Stomach smooth muscle (tissue), 2 donors: ENCODE measurements at regions not wholly inside any gene's neighbourhood (a gene's known extent, or its start where the extent isn't known, plus 50 kb on each side); places are given as distances from the start of the nearest gene placed in this dataset.
A peak's percentile ranks its signal among the peaks of the same experiment; 100 is the strongest.

Source experiments
- H3K27ac ChIP-seq: one replicate; pipeline ENCODE4 v1.7.0; 2013; ENCODE audit warnings: mild to moderate bottlenecking, low read length, inconsistent platforms
- H3K27me3 ChIP-seq, 2 donors: one replicate each; pipeline ENCODE4 v1.7.0; 2013; ENCODE audit warnings: low read length in 2 of 2; ENCODE audit not compliant: insufficient read depth in 2 of 2, control insufficient read depth in 1 of 2
- H3K36me3 ChIP-seq, 2 donors: one replicate each; pipeline ENCODE4 v1.7.0; 2013; ENCODE audit warnings: low read length in 2 of 2; ENCODE audit not compliant: control insufficient read depth in 2 of 2, insufficient read depth in 2 of 2
- H3K4me1 ChIP-seq: one replicate; pipeline ENCODE4 v1.7.0; 2013; ENCODE audit warnings: low read length; ENCODE audit not compliant: control insufficient read depth, insufficient read depth
- H3K4me3 ChIP-seq, 2 donors: one replicate each; pipeline ENCODE4 v1.7.0; 2013; ENCODE audit warnings: low read length in 2 of 2
- H3K9ac ChIP-seq, 2 donors: one replicate each; pipeline ENCODE4 v1.7.0; 2013; ENCODE audit warnings: low read length in 2 of 2, mild to moderate bottlenecking in 1 of 2
- H3K9me3 ChIP-seq, 2 donors: one replicate each; pipeline ENCODE4 v1.7.0; 2013; ENCODE audit warnings: low read length in 2 of 2; ENCODE audit not compliant: control insufficient read depth in 2 of 2
- donor health status: healthy.
- donor health status: Pancreatic carcinoma.

DNA sequence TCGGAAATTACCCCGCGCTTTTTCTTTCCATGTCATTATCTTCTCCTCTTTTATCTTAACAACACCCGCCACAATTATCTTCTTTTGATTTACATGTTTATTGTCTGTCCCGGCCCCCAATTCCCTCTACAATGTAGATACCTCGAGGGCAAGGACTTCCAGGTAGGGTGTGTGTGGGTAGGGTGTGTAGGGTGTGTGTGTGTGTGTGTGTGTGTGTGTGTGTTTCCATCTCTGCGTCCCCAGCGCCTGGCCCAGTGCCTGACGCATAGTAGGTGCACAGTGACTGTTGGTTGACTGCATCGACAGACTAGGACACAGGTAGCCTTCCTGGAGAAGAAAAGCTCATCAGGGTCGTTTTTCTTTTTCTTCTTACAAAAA is 103.1 kb downstream of the UCHL1 start:
- Histone ChIP-seq H3K4me1 (peaks cover 20% of the 10 kb centered on the region), H3K4me3 (peak overlapping the region; percentile 62 to 83), H3K36me3 (no peaks in the 10 kb centered on the region), H3K9me3 (no peaks in the 10 kb centered on the region), H3K27me3 (peaks cover 0 to 4% of the 10 kb centered on the region in 2 donors), H3K27ac (no peak overlapping the region), H3K9ac (no peak overlapping the region)

DNA sequence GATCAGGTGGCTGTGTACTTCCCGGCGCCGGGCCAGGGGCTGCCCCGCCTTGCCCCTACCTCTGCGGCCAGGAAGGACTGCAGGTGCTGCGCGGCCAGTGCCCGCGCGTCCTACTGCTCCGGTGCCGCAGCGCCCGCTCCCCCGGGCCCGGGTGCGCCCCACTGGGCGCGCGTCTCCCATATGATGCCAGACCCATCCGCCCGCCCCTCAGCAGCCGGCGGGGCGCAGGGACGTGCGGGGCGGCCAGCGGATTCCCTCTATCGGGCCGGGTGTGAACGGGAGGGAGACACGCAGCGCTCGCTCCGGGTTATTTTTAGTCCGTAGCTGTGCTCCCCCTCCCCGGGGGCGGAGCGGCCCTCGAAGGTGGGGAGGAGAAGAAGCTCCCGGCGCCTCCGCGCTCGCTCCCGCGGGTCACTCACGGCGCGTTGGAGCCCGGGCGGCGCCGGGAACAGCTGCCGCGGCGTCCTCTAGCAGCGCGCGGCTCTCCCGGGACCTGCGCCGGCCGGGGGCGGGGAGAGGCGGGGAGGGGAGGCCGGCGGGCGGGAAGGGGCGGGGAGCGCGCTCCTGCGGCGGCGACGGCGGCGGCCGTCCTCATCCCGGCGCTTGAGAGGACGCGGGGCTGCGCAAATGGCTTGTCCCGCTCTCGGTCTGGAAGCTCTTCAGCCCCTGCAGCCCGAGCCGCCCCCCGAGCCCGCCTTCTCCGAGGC is 103.6 kb downstream of the UCHL1 start:
- H3K27ac ChIP-seq = peak overlapping the region; percentile 18
- H3K36me3 ChIP-seq = no peaks in the 10 kb centered on the region
- peak overlapping the region in 1 of 2 donors; percentile 29 for H3K9ac ChIP-seq
- H3K4me1 ChIP-seq = peaks cover 20% of the 10 kb centered on the region
- peaks cover 0 to 4% of the 10 kb centered on the region in 2 donors for H3K27me3 ChIP-seq
- peak overlapping the region; percentile 82 to 83 for H3K4me3 ChIP-seq
- no peaks in the 10 kb centered on the region for H3K9me3 ChIP-seq

DNA sequence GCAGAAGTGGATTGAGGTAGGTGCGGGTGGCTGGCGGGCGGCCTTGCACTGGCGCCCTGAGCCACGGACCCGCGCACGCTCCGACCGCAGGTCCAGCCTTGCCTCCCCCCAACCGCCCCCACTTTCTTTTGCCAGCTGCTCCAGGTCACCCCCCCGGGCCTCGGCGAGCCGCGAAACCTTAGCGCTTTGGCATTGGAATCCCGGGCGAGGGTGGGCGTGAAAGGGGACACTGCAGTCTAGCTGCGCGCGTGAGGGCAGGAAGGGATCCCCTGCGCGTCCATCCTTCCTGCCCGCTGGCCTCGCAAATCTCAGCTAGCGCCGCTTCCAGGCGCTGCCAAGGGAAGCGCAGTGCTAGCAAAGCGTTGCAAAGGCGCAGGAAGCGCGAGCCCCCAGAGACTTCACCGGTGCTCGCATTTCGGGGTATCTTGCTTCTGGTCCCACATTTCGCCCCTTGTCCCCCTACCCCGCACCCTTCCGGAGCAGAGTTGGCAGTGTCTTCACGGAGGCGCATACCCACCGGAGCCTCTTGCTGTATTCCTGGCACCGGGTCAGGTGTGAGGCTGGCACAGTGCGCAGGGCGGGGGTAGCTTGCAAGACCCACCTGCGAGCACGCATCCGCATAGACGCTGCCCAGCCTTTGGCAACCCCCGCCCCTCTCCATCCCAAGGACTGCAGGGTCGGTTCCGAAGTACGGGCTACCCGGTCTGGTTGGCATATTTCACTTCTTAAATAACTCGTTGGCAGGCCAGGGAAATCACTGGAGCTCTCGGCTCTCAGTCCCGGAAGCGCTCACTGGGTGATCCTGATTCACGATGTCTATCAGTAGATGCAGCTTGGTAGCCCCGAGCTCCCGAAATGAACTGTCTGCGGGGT is 104.4 kb downstream of the UCHL1 start:
- Histone ChIP-seq H3K27me3 (peaks cover 4% of the 10 kb centered on the region in 2 donors), H3K36me3 (no peaks in the 10 kb centered on the region), H3K9ac (peak overlapping the region; percentile 12 to 55), H3K9me3 (no peaks in the 10 kb centered on the region), H3K4me1 (peaks cover 20% of the 10 kb centered on the region), H3K4me3 (peak overlapping the region; percentile 82 to 83), H3K27ac (peak overlapping the region; percentile 18)

DNA sequence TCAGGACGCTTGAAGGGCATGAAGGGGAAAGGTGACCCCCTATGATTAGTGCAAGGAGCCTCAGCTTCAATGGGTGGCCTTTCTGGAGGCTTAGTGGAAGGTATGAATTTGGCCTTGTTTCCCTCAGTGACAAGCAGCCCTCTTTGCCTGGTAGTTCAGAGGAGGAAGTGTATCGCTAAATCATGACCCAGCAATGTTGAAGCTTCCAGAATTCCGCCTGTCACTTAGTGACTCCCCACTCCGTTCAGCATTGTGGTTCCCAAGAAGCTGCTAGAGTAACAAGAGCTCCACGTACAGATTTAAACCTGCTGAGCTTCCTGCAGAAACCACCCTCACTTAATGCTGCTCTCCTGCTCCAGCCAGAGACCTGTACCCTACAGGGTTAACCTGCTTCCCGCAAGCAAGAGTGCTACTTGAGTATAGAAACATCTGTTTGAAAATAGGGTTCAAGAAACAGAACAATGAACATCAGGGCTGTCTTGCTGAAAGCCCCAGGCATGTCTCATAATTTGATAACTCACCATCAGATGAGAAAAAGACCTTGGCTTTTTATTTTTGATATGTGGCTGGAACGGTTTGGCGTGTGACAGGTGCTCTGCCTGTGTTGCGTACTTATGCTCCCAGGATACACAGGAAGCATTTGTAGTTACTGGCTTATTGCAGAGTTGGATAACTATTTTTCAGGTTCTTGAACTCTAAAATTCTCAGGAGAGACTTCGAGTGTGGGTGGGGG is 105.2 kb downstream of the UCHL1 start:
- Histone ChIP-seq H3K4me1 (peaks cover 20% of the 10 kb centered on the region), H3K9ac (peak overlapping the region; percentile 12 to 55), H3K36me3 (no peaks in the 10 kb centered on the region), H3K4me3 (peak overlapping the region; percentile 82 to 83), H3K9me3 (no peaks in the 10 kb centered on the region), H3K27ac (peak overlapping the region; percentile 18), H3K27me3 (peaks cover 4% of the 10 kb centered on the region in 2 donors)

DNA sequence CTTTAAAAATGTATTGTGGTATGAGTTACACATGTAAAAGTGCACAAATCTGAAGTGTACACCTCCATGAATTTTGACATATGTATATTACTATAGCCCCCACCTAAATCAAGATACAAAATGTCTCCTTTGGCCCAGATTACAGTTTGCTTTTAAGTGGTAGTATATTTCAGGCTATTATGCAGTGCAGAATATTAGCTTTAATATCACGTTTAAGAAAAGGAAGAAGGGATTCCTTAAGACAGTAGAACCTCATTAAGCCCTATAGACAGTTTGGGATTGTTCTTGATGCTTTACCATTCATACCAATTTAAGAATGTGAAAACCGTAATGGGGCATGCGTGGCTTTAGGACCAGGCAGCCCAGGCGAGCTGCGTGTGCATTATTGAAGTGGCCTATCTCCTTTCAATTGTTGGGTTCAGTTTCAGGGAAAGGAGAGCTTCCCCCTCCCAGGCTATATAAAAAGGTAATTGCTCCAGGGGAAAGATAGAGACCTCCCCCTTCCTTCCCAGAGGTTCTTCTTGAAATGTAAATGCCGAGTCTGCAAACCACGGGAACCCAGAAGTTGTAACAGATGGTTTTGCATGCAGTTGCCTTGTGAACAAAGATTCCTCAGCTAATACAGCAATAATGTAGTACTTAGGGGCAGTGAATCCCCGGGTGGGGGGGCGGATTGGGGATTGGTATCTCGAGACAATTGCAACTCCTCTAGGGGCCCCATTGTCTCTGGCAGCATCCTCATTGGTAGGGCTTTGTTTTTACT is 106.1 kb downstream of the UCHL1 start:
- peaks cover 4% of the 10 kb centered on the region in 2 donors for H3K27me3 ChIP-seq
- H3K4me1 ChIP-seq = peaks cover 20% of the 10 kb centered on the region
- no peak overlapping the region for H3K4me3 ChIP-seq
- no peaks in the 10 kb centered on the region for H3K9me3 ChIP-seq
- H3K9ac ChIP-seq = no peak overlapping the region
- H3K36me3 ChIP-seq = no peaks in the 10 kb centered on the region
- no peak overlapping the region for H3K27ac ChIP-seq

DNA sequence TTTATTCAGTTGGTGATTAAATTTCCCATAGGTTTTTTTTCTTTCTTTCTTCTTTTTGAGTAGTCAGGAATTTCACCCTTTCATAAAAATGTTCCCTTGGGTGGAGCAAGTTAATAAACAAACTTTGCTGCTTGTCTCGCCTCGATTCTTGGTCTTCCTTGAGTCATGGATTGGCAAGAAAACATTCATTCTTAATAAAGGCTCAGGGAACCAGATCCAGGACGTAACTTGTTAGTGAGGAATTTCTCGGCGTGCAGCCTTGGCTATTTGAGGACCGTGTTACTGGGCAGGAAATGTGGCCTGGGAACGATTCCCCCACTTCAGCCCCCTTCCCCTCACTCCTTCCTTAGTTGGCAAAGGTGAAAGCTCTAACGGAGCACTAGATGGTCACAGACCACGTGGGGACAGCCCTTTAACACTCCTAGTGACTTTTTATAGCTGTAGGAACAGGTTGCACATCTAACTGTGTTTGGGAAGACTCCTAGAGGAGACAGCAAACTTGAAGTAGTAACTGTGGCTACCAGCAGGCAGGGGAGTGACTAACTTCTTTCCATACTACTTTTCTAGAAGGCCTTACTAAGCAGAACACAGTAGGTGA is 106.8 kb downstream of the UCHL1 start:
- Histone ChIP-seq H3K36me3 (no peaks in the 10 kb centered on the region), H3K4me1 (peaks cover 20% of the 10 kb centered on the region), H3K27me3 (peaks cover 4% of the 10 kb centered on the region in 2 donors), H3K27ac (peak overlapping the region; percentile 18), H3K4me3 (peak overlapping the region in 1 of 2 donors; percentile 8), H3K9ac (no peak overlapping the region), H3K9me3 (no peaks in the 10 kb centered on the region)

DNA sequence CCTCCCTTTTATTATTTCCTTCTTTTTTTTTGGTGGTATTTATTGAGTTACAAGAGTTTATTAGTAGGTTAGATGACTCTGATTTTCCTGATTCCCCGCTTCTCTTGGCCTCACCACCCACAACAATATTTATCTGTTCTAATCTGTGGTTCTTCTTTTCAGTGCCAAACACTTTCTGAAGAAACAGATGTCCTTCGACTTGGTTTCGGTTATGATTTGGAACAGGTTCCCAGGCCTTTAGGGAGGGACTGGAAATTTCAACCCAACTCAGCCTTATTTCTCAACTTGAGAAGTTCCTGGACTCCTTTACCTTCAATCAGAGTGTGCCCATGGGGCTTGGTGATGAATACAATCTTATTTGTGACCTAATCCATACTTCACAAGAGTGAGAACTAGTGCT is 108.1 kb downstream of the UCHL1 start:
- Histone ChIP-seq H3K9ac (no peak overlapping the region), H3K27ac (no peak overlapping the region), H3K36me3 (no peaks in the 10 kb centered on the region), H3K4me3 (no peak overlapping the region), H3K4me1 (peaks cover 19% of the 10 kb centered on the region), H3K27me3 (peaks cover 4% of the 10 kb centered on the region in 2 donors), H3K9me3 (no peaks in the 10 kb centered on the region)

DNA sequence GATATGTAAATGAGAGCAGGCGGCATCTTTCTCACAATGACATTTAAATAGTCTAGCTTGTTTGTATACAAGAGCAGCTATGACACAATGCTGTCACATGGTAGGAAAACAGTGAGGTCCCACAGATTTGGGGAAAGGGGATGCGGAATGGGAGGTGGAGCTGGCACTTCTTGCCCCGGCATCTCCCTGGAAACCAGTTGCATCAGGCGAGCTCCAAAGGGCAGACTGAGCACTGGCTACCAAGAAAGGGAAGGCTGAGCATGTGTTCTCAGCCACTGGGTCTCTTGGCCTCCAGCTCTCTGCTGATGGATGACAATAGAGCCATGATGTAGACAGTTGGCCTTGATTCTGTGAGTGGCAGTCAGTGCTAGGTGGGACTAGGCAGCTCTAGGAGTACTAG is 109.0 kb downstream of the UCHL1 start:
- H3K4me1 ChIP-seq = peaks cover 15% of the 10 kb centered on the region
- H3K4me3 ChIP-seq = no peak overlapping the region
- H3K36me3 ChIP-seq = no peaks in the 10 kb centered on the region
- no peak overlapping the region for H3K27ac ChIP-seq
- no peak overlapping the region for H3K9ac ChIP-seq
- no peaks in the 10 kb centered on the region for H3K9me3 ChIP-seq
- peaks cover 4% of the 10 kb centered on the region in 2 donors for H3K27me3 ChIP-seq

DNA sequence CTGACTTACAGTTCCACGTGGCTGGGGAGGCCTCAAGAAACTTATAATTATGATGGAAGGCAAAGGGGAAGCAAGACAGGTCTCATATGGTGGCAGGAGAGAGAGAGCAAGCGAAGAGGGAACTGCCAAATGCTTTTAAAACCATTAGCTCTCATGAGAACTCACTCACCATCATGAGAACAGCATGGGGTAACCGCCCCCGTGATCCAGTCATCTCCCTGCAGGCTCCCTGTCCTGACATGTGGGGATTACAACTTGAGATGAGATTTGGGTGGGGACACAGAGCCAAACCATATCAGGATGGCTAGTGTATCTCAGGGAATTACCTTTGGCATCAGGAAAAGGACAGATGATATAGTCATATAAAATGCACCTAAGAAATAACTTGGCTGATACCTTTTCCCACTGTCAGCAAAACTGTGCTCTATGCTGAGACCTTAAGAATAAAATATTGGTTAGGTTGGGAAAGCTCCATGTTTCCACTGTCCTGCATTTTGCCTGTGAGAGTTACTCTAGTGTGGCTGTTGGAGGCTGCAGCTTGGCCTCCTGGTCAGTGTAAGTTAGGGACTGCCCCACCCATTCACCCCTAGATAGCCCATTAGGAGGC is 110.3 kb downstream of the UCHL1 start:
- peaks cover 4% of the 10 kb centered on the region for H3K4me1 ChIP-seq
- no peak overlapping the region for H3K9ac ChIP-seq
- H3K27me3 ChIP-seq = peaks cover 2 to 4% of the 10 kb centered on the region in 2 donors
- H3K36me3 ChIP-seq = no peaks in the 10 kb centered on the region
- H3K4me3 ChIP-seq = no peak overlapping the region
- H3K27ac ChIP-seq = no peak overlapping the region
- H3K9me3 ChIP-seq = no peaks in the 10 kb centered on the region
